ENCODE measurements at regions not wholly inside any gene's neighbourhood (a gene's known extent, or its start where the extent isn't known, plus 50 kb on each side); places are given as distances from the start of the nearest gene placed in this dataset.

- TF ChIP-seq CTCF (IDR thresholded peaks at IDR 0.05) (no peak), POLR2A (IDR thresholded peaks at IDR 0.05) (no peak)
Observed at GRCh38 chr7:81120111-81120510, 201.3 kb upstream of the SEMA3C start.

All from adrenal gland (tissue), 5 donors.